ENCODE measurements at regions not wholly inside any gene's neighbourhood (a gene's known extent, or its start where the extent isn't known, plus 50 kb on each side); places are given as distances from the start of the nearest gene placed in this dataset.

DNA sequence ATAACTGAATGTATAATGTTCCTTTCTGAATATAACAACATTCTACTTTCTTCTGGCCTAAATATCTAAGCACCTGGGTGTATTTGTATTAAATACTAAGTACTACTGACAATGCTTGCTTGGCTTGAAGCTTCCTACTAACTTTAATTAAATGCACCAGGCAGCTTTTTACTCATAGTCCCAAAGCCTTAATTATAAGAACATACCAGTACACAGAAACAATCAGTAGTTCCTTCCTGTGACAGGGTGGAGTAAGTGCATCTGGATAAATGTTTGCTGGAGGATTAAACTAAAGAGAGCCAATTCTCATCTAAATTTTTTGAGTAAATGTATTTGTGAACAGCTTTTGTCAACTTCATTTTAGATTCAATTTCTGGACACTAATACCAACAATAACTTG, 558.6 kb upstream of the SEMA6A start:
- no peak for FAIRE-seq
- Histone ChIP-seq H3K79me2 (ENCODE audit: control insufficient read depth, insufficient read depth, low read length) (no peaks in the 10 kb centered on the region), H3K9me1 (ENCODE audit: control insufficient read depth, extremely low read depth, insufficient read depth, low read length) (no peaks in the 10 kb centered on the region), H3K27ac (ENCODE audit: control insufficient read depth, insufficient read depth, low read length) (no peak overlapping the region), H3K27me3 (ENCODE audit: control insufficient read depth, extremely low read depth, insufficient read depth, low read length) (no peaks in the 10 kb centered on the region), H3K4me1 (ENCODE audit: control insufficient read depth, extremely low read depth, insufficient read depth, low read length) (peaks cover 8% of the 10 kb centered on the region), H3K9me3 (ENCODE audit: control insufficient read depth, low read depth, low read length) (no peaks in the 10 kb centered on the region), H3K9ac (ENCODE audit: control insufficient read depth, extremely low read depth, insufficient read depth, low read length) (no peak overlapping the region), H3K36me3 (ENCODE audit: control insufficient read depth in 2 of 2, extremely low read depth in 1 of 2, insufficient read depth in 2 of 2, low read length in 2 of 2) (no peaks in the 10 kb centered on the region), H3K4me2 (ENCODE audit: control insufficient read depth, extremely low read depth, insufficient read depth, low read depth, low read length) (no peak overlapping the region), H3K4me3 (ENCODE audit: control insufficient read depth in 2 of 3, extremely low read depth in 1 of 3, insufficient read depth in 2 of 3, low read depth in 1 of 3, low read length in 3 of 3) (no peak overlapping the region), H4K20me1 (ENCODE audit: control insufficient read depth, extremely low read depth, insufficient read depth, low read length) (no peaks in the 10 kb centered on the region), H2AFZ (ENCODE audit: control insufficient read depth, low read length) (no peak overlapping the region)
- DNase-seq (ENCODE audit: low read depth, low spot score), result no peak
- no peak for TF ChIP-seq EZH2 (IDR thresholded peaks at IDR 0.05; ENCODE audit: low read length)
- TF ChIP-seq, protein P1, sequence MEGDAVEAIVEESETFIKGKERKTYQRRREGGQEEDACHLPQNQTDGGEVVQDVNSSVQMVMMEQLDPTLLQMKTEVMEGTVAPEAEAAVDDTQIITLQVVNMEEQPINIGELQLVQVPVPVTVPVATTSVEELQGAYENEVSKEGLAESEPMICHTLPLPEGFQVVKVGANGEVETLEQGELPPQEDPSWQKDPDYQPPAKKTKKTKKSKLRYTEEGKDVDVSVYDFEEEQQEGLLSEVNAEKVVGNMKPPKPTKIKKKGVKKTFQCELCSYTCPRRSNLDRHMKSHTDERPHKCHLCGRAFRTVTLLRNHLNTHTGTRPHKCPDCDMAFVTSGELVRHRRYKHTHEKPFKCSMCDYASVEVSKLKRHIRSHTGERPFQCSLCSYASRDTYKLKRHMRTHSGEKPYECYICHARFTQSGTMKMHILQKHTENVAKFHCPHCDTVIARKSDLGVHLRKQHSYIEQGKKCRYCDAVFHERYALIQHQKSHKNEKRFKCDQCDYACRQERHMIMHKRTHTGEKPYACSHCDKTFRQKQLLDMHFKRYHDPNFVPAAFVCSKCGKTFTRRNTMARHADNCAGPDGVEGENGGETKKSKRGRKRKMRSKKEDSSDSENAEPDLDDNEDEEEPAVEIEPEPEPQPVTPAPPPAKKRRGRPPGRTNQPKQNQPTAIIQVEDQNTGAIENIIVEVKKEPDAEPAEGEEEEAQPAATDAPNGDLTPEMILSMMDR (optimal IDR thresholded peaks at IDR 0.05 in 1 of 3, IDR thresholded peaks at IDR 0.05 in 1 of 3, conservative IDR thresholded peaks at IDR 0.05 in 1 of 3; ENCODE audit: extremely low read depth in 1 of 3, insufficient read depth in 2 of 3, low read length in 3 of 3), result no peak
- dilution Hi-C loops (cut with MboI; ENCODE audit: extremely low pct_ligation_motif_present, low sequenced_read_pairs), result no loop called here

DNA sequence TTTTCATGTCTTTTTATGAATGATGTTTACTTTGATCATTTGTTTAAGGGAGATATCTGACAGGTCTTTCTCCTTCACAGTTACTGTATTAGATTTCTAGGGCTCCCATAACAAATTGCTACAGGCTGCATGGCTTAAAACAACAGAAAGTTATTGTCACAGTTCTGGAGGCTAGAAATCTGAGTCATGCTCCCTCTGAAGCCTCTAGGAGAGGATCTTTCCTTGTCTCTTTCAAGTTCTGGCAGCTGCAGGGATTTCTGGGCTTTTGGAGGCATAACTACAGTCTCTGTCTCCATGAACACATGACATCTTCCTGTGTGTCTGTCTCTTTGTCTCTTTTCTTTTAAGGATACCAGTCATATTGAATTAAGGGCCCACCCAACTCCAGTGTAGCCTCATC, 557.3 kb upstream of the SEMA6A start:
- Histone ChIP-seq H2AFZ (ENCODE audit: control insufficient read depth, low read length) (no peak overlapping the region), H3K4me3 (ENCODE audit: control insufficient read depth in 2 of 3, extremely low read depth in 1 of 3, insufficient read depth in 2 of 3, low read depth in 1 of 3, low read length in 3 of 3) (no peak overlapping the region), H3K27me3 (ENCODE audit: control insufficient read depth, extremely low read depth, insufficient read depth, low read length) (no peaks in the 10 kb centered on the region), H3K9me1 (ENCODE audit: control insufficient read depth, extremely low read depth, insufficient read depth, low read length) (no peaks in the 10 kb centered on the region), H3K9me3 (ENCODE audit: control insufficient read depth, low read depth, low read length) (no peaks in the 10 kb centered on the region), H3K79me2 (ENCODE audit: control insufficient read depth, insufficient read depth, low read length) (no peaks in the 10 kb centered on the region), H3K4me2 (ENCODE audit: control insufficient read depth, extremely low read depth, insufficient read depth, low read depth, low read length) (no peak overlapping the region), H3K9ac (ENCODE audit: control insufficient read depth, extremely low read depth, insufficient read depth, low read length) (no peak overlapping the region), H3K36me3 (ENCODE audit: control insufficient read depth in 2 of 2, extremely low read depth in 1 of 2, insufficient read depth in 2 of 2, low read length in 2 of 2) (no peaks in the 10 kb centered on the region), H3K4me1 (ENCODE audit: control insufficient read depth, extremely low read depth, insufficient read depth, low read length) (peaks cover 8% of the 10 kb centered on the region), H3K27ac (ENCODE audit: control insufficient read depth, insufficient read depth, low read length) (no peak overlapping the region), H4K20me1 (ENCODE audit: control insufficient read depth, extremely low read depth, insufficient read depth, low read length) (no peaks in the 10 kb centered on the region)
- no peak for TF ChIP-seq EZH2 (IDR thresholded peaks at IDR 0.05; ENCODE audit: low read length)
- TF ChIP-seq, protein P1 (optimal IDR thresholded peaks at IDR 0.05 in 1 of 3, IDR thresholded peaks at IDR 0.05 in 1 of 3, conservative IDR thresholded peaks at IDR 0.05 in 1 of 3; ENCODE audit: extremely low read depth in 1 of 3, insufficient read depth in 2 of 3, low read length in 3 of 3), result no peak
- peak; percentile 71 for FAIRE-seq
- dilution Hi-C loops (cut with MboI; ENCODE audit: extremely low pct_ligation_motif_present, low sequenced_read_pairs), result no loop called here
- DNase-seq (ENCODE audit: low read depth, low spot score), result no peak

All from keratinocyte (primary cell).